ENCODE measurements at regions not wholly inside any gene's neighbourhood (a gene's known extent, or its start where the extent isn't known, plus 50 kb on each side); places are given as distances from the start of the nearest gene placed in this dataset.

- no peaks in the 10 kb centered on the region for H3K27me3 ChIP-seq (ENCODE audit: insufficient read depth, poor library complexity, severe bottlenecking)
- H3K4me3 ChIP-seq (replicated peaks; ENCODE audit: insufficient read depth, low read length) = no peak overlapping the region
- no peak for DNase-seq (ENCODE audit: low read depth in 1 of 2, low spot score in 1 of 2)
- no peak overlapping the region for H3K27ac ChIP-seq (replicated peaks)
- no peak for TF ChIP-seq REST (IDR thresholded peaks at IDR 0.05; ENCODE audit: insufficient replicate concordance, low read depth)
- TF ChIP-seq SPI1 (IDR thresholded peaks at IDR 0.05; ENCODE audit: borderline replicate concordance, low read depth) = no peak
- TF ChIP-seq CTCF (IDR thresholded peaks at IDR 0.05; ENCODE audit: insufficient read depth, low read length) = no peak
- no peak for TF ChIP-seq POLR2AphosphoS5 (IDR thresholded peaks at IDR 0.05; ENCODE audit: low read depth)
- no peak for TF ChIP-seq GABPA (IDR thresholded peaks at IDR 0.05; ENCODE audit: low read depth)
Measured at GRCh38 chr3:8020047-8020841, 481.4 kb upstream of the LMCD1 start.

GRCh38 chr3:8027954-8028353 lies 473.7 kb upstream of the LMCD1 start:
- TF ChIP-seq POLR2AphosphoS5 (IDR thresholded peaks at IDR 0.05; ENCODE audit: low read depth) = no peak
- TF ChIP-seq CTCF (IDR thresholded peaks at IDR 0.05; ENCODE audit: insufficient read depth, low read length) = no peak
- no peak for TF ChIP-seq REST (IDR thresholded peaks at IDR 0.05; ENCODE audit: insufficient replicate concordance, low read depth)
- TF ChIP-seq SPI1 (IDR thresholded peaks at IDR 0.05; ENCODE audit: borderline replicate concordance, low read depth) = no peak
- no peak for TF ChIP-seq GABPA (IDR thresholded peaks at IDR 0.05; ENCODE audit: low read depth)
- DNase-seq (ENCODE audit: low read depth in 1 of 2, low spot score in 1 of 2) = no peak
- Histone ChIP-seq H3K27me3 (ENCODE audit: insufficient read depth, poor library complexity, severe bottlenecking) (no peaks in the 10 kb centered on the region), H3K4me3 (replicated peaks; ENCODE audit: insufficient read depth, low read length) (no peak overlapping the region), H3K27ac (replicated peaks) (no peak overlapping the region)

- no peak for TF ChIP-seq CTCF (IDR thresholded peaks at IDR 0.05; ENCODE audit: insufficient read depth, low read length)
- TF ChIP-seq REST (IDR thresholded peaks at IDR 0.05; ENCODE audit: insufficient replicate concordance, low read depth) = no peak
- TF ChIP-seq POLR2AphosphoS5 (IDR thresholded peaks at IDR 0.05; ENCODE audit: low read depth) = no peak
- TF ChIP-seq SPI1 (IDR thresholded peaks at IDR 0.05; ENCODE audit: borderline replicate concordance, low read depth) = no peak
- no peak for TF ChIP-seq GABPA (IDR thresholded peaks at IDR 0.05; ENCODE audit: low read depth)
- no peak overlapping the region for H3K4me3 ChIP-seq (replicated peaks; ENCODE audit: insufficient read depth, low read length)
- no peak overlapping the region for H3K27ac ChIP-seq (replicated peaks)
- no peak for DNase-seq (ENCODE audit: low read depth in 1 of 2, low spot score in 1 of 2)
- no peaks in the 10 kb centered on the region for H3K27me3 ChIP-seq (ENCODE audit: insufficient read depth, poor library complexity, severe bottlenecking)
Measured at GRCh38 chr3:8050283-8050682, 451.3 kb upstream of the LMCD1 start.

Measured in HL-60 (cell line).